ENCODE measurements at regions not wholly inside any gene's neighbourhood (a gene's known extent, or its start where the extent isn't known, plus 50 kb on each side); places are given as distances from the start of the nearest gene placed in this dataset.

- TF ChIP-seq CTCF (IDR thresholded peaks at IDR 0.05), result no peak
- no peak for TF ChIP-seq EP300 (IDR thresholded peaks at IDR 0.05)
- TF ChIP-seq POLR2AphosphoS5 (IDR thresholded peaks at IDR 0.05), result no peak
- TF ChIP-seq POLR2A (IDR thresholded peaks at IDR 0.05; ENCODE audit: low read depth), result no peak
- no peaks in the 10 kb centered on the region for H3K36me3 ChIP-seq
- no peak overlapping the region for H3K4me3 ChIP-seq
- H3K4me1 ChIP-seq, result no peaks in the 10 kb centered on the region
- H3K27ac ChIP-seq (replicated peaks in 1 of 4), result no peak overlapping the region
- no peaks in the 10 kb centered on the region for H3K27me3 ChIP-seq
- DNase-seq (ENCODE audit: extremely low spot score), result no peak
- 62% methylated on average over 2 of the region's 2 CpGs for WGBS
- no peaks in the 10 kb centered on the region for H3K9me3 ChIP-seq
- intact Hi-C loops (cut with DNase I), result no loop called here
Measured at GRCh38 chr5:28265877-28266276, 1227.5 kb upstream of the CDH9 start.

GRCh38 chr5:28254846-28255245 lies 1216.5 kb upstream of the CDH9 start:
- Histone ChIP-seq H3K27me3 (no peaks in the 10 kb centered on the region), H3K36me3 (no peaks in the 10 kb centered on the region), H3K9me3 (no peaks in the 10 kb centered on the region), H3K27ac (replicated peaks in 1 of 4) (no peak overlapping the region), H3K4me1 (no peaks in the 10 kb centered on the region), H3K4me3 (no peak overlapping the region)
- intact Hi-C loops (cut with DNase I), result no loop called here
- no peak for TF ChIP-seq POLR2AphosphoS5 (IDR thresholded peaks at IDR 0.05)
- TF ChIP-seq POLR2A (IDR thresholded peaks at IDR 0.05; ENCODE audit: low read depth), result no peak
- no peak for TF ChIP-seq EP300 (IDR thresholded peaks at IDR 0.05)
- no peak for TF ChIP-seq CTCF (IDR thresholded peaks at IDR 0.05)
- DNase-seq (ENCODE audit: extremely low spot score), result no peak

DNA sequence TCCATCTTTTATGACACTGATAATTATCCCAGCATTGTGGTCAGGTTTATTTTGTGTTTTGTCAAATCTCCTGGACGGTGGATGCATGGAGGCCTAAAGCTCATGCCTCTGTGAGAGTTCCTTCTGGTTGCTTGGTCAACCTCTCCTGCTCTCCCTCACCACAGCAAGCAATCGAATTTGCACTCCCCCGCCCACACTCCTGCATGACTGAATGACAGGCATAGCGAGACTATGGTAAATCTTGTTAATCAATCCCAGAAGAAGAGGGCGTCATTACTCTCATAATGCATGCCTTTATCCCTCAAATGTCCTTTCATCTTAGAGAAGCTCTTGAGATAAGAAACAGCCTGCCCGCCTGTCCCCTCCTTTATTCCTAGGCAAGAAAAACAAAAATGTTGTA lies 1215.0 kb upstream of the CDH9 start:
- Histone ChIP-seq H3K4me1 (no peaks in the 10 kb centered on the region), H3K27ac (replicated peaks in 1 of 4) (no peak overlapping the region), H3K9me3 (no peaks in the 10 kb centered on the region), H3K4me3 (no peak overlapping the region), H3K27me3 (no peaks in the 10 kb centered on the region), H3K36me3 (no peaks in the 10 kb centered on the region)
- 81% methylated on average over 6 of the region's 6 CpGs for WGBS
- TF ChIP-seq POLR2AphosphoS5 (IDR thresholded peaks at IDR 0.05) (no peak), EP300 (IDR thresholded peaks at IDR 0.05) (no peak), CTCF (IDR thresholded peaks at IDR 0.05) (no peak), POLR2A (IDR thresholded peaks at IDR 0.05; ENCODE audit: low read depth) (no peak)
- DNase-seq (ENCODE audit: extremely low spot score), result no peak
- intact Hi-C loops (cut with DNase I), result no loop called here

DNA sequence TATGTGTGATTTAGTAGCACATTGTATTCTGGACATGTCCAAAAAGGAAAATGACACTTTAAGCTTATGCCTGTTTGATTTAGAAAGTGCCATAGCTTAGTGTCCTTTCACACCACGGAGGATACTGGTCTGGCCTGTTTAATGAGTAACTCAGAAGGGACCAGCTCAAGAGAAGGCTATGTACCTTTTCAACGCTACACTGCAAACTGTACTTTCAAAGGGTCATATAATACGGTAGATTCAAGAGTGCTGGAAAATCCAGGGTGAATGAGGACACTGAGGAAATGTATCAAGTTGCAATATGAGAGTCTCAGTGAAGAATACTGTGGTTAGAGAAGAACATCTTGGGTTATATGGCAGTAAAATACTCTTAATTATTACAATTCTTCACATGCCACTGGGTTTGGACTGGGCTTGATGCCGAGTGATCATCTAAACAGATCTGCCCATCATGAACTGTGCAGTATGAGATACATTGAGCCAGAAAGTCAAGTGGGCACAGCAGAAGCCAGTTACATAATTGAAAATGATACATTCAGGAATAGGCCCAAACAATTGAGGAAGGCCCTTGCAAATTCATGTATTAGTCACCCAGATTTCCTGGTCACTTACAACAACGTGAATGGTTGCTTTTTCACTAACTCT lies 1211.5 kb upstream of the CDH9 start:
- DNase-seq (ENCODE audit: extremely low spot score), result no peak
- Histone ChIP-seq H3K27ac (replicated peaks in 1 of 4) (no peak overlapping the region), H3K9me3 (no peaks in the 10 kb centered on the region), H3K4me3 (no peak overlapping the region), H3K4me1 (no peaks in the 10 kb centered on the region), H3K36me3 (no peaks in the 10 kb centered on the region), H3K27me3 (no peaks in the 10 kb centered on the region)
- WGBS, result 87% methylated on average over 5 of the region's 5 CpGs
- TF ChIP-seq POLR2AphosphoS5 (IDR thresholded peaks at IDR 0.05) (no peak), EP300 (IDR thresholded peaks at IDR 0.05) (no peak), CTCF (IDR thresholded peaks at IDR 0.05) (no peak), POLR2A (IDR thresholded peaks at IDR 0.05; ENCODE audit: low read depth) (no peak)
- intact Hi-C loops (cut with DNase I), result no loop called here

DNA sequence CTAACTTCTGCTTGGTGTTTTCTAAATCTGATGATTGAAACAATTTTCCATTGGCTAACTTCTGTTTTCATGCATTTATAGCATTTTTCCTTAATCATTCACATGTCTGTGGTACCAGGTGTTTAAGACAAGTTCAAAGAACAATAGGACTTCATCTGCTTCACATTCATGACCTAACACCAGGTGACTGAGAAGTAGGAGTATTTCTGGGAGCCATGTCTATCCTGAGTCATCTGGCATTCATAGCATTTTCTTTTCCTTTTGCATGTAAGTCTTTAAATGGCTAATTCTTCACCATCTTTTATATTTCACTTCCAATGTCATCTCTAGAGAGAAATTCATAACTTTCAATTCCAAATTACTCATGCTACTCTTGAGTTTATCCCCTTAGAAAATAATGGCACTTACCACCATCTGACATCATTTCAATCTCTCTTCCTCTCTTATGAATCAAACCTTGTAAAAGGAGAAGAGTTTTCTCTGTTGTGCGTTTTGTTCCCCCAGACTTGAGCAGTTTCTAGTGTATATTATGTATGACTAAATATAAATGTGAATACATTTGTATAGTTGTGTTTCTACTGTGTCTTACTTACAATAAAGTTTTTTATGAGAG lies 1196.1 kb upstream of the CDH9 start:
- Histone ChIP-seq H3K4me1 (no peaks in the 10 kb centered on the region), H3K27me3 (no peaks in the 10 kb centered on the region), H3K4me3 (no peak overlapping the region), H3K9me3 (no peaks in the 10 kb centered on the region), H3K27ac (replicated peaks in 1 of 4) (no peak overlapping the region), H3K36me3 (no peaks in the 10 kb centered on the region)
- DNase-seq (ENCODE audit: extremely low spot score), result no peak
- TF ChIP-seq POLR2A (IDR thresholded peaks at IDR 0.05; ENCODE audit: low read depth) (no peak), POLR2AphosphoS5 (IDR thresholded peaks at IDR 0.05) (no peak), CTCF (IDR thresholded peaks at IDR 0.05) (no peak), EP300 (IDR thresholded peaks at IDR 0.05) (no peak)
- intact Hi-C loops (cut with DNase I), result no loop called here
- WGBS, result 62% methylated on average over 1 of the region's 1 CpG
